ENCODE measurements at regions not wholly inside any gene's neighbourhood (a gene's known extent, or its start where the extent isn't known, plus 50 kb on each side); places are given as distances from the start of the nearest gene placed in this dataset.

- TF ChIP-seq TOX (CRISPR knock-in tag; IDR thresholded peaks at IDR 0.05; ENCODE audit: borderline replicate concordance) (no peak), ZNF70 (CRISPR knock-in tag; IDR thresholded peaks at IDR 0.05) (no peak), TSHZ2 (CRISPR knock-in tag; IDR thresholded peaks at IDR 0.05) (no peak), ZC3H10 (CRISPR knock-in tag; IDR thresholded peaks at IDR 0.05) (no peak), OSR1 (CRISPR knock-in tag; IDR thresholded peaks at IDR 0.05) (no peak), BACH2 (CRISPR knock-in tag; IDR thresholded peaks at IDR 0.05; ENCODE audit: borderline replicate concordance) (no peak), GLIS3 (CRISPR knock-in tag; IDR thresholded peaks at IDR 0.05) (no peak), ZNF565 (CRISPR knock-in tag; conservative IDR thresholded peaks at IDR 0.05; ENCODE audit: low read depth) (no peak), ISL1 (CRISPR knock-in tag; IDR thresholded peaks at IDR 0.05) (no peak), ZFP3 (CRISPR knock-in tag; IDR thresholded peaks at IDR 0.05) (no peak), ZNF8 (CRISPR knock-in tag; IDR thresholded peaks at IDR 0.05) (no peak), RARB (CRISPR knock-in tag; IDR thresholded peaks at IDR 0.05) (no peak)
- TF ChIP-seq, protein P1, sequence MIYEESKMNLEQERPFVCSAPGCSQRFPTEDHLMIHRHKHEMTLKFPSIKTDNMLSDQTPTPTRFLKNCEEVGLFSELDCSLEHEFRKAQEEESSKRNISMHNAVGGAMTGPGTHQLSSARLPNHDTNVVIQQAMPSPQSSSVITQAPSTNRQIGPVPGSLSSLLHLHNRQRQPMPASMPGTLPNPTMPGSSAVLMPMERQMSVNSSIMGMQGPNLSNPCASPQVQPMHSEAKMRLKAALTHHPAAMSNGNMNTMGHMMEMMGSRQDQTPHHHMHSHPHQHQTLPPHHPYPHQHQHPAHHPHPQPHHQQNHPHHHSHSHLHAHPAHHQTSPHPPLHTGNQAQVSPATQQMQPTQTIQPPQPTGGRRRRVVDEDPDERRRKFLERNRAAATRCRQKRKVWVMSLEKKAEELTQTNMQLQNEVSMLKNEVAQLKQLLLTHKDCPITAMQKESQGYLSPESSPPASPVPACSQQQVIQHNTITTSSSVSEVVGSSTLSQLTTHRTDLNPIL (CRISPR knock-in tag; IDR thresholded peaks at IDR 0.05; ENCODE audit: low read depth) = no peak
- TF ChIP-seq, protein P2, sequence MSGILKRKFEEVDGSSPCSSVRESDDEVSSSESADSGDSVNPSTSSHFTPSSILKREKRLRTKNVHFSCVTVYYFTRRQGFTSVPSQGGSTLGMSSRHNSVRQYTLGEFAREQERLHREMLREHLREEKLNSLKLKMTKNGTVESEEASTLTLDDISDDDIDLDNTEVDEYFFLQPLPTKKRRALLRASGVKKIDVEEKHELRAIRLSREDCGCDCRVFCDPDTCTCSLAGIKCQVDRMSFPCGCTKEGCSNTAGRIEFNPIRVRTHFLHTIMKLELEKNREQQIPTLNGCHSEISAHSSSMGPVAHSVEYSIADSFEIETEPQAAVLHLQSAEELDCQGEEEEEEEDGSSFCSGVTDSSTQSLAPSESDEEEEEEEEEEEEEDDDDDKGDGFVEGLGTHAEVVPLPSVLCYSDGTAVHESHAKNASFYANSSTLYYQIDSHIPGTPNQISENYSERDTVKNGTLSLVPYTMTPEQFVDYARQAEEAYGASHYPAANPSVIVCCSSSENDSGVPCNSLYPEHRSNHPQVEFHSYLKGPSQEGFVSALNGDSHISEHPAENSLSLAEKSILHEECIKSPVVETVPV (CRISPR knock-in tag; IDR thresholded peaks at IDR 0.05) = no peak
- ATAC-seq = no peak
These were observed 51.6 kb upstream of the PARP11 start for GRCh38 chr12:3924761-3925160.

DNA sequence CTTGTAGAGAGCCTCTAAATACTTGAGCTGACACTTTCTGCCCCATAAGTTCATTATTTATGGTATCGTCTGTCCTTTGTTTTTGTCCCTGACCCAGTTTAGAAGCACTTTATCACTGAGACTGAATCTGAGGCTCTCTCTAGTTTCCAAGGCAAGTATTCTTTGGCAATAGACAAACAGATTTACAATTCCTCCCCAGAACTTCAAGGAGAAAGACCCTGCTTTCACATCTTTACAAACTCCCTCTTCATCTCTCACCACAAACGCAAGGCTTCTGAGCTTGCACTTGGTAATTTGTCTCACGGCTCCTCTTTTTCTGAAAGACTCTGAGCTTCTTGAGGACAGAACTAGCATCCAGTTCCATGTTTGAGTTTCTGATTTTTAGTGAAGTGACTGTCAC, 49.8 kb upstream of the PARP11 start:
- TF ChIP-seq ESRRG (CRISPR knock-in tag; IDR thresholded peaks at IDR 0.05) (no peak), PPARA (CRISPR knock-in tag; IDR thresholded peaks at IDR 0.05; ENCODE audit: borderline replicate concordance) (no peak), TSHZ2 (CRISPR knock-in tag; IDR thresholded peaks at IDR 0.05) (no peak), TOX (CRISPR knock-in tag; IDR thresholded peaks at IDR 0.05; ENCODE audit: borderline replicate concordance) (no peak), TCF4 (CRISPR knock-in tag; IDR thresholded peaks at IDR 0.05; ENCODE audit: borderline replicate concordance) (no peak), CSDC2 (CRISPR knock-in tag; IDR thresholded peaks at IDR 0.05) (no peak), ZFP3 (CRISPR knock-in tag; IDR thresholded peaks at IDR 0.05) (no peak), RARB (CRISPR knock-in tag; IDR thresholded peaks at IDR 0.05) (no peak)
- TF ChIP-seq, protein P3, sequence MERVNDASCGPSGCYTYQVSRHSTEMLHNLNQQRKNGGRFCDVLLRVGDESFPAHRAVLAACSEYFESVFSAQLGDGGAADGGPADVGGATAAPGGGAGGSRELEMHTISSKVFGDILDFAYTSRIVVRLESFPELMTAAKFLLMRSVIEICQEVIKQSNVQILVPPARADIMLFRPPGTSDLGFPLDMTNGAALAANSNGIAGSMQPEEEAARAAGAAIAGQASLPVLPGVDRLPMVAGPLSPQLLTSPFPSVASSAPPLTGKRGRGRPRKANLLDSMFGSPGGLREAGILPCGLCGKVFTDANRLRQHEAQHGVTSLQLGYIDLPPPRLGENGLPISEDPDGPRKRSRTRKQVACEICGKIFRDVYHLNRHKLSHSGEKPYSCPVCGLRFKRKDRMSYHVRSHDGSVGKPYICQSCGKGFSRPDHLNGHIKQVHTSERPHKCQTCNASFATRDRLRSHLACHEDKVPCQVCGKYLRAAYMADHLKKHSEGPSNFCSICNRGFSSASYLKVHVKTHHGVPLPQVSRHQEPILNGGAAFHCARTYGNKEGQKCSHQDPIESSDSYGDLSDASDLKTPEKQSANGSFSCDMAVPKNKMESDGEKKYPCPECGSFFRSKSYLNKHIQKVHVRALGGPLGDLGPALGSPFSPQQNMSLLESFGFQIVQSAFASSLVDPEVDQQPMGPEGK (CRISPR knock-in tag; IDR thresholded peaks at IDR 0.05; ENCODE audit: borderline replicate concordance) = no peak
- no peak for ATAC-seq
